SIG-M5 treated with dmso at 0.1 percent for 504 hours (cell line): ENCODE measurements at regions not wholly inside any gene's neighbourhood (a gene's known extent, or its start where the extent isn't known, plus 50 kb on each side); places are given as distances from the start of the nearest gene placed in this dataset.

Source experiments
- DNase-seq: peaks from one replicate; lab custom pipeline; 2025; ENCODE audit not compliant: unreplicated experiment; lab: John Stamatoyannopoulos, UW

- no peak for DNase-seq
Measured at GRCh38 chr16:79691007-79691406, 90.5 kb upstream of the MAF start.

GRCh38 chr16:79690159-79690558 lies 89.6 kb upstream of the MAF start:
- DNase-seq, result no peak

DNA sequence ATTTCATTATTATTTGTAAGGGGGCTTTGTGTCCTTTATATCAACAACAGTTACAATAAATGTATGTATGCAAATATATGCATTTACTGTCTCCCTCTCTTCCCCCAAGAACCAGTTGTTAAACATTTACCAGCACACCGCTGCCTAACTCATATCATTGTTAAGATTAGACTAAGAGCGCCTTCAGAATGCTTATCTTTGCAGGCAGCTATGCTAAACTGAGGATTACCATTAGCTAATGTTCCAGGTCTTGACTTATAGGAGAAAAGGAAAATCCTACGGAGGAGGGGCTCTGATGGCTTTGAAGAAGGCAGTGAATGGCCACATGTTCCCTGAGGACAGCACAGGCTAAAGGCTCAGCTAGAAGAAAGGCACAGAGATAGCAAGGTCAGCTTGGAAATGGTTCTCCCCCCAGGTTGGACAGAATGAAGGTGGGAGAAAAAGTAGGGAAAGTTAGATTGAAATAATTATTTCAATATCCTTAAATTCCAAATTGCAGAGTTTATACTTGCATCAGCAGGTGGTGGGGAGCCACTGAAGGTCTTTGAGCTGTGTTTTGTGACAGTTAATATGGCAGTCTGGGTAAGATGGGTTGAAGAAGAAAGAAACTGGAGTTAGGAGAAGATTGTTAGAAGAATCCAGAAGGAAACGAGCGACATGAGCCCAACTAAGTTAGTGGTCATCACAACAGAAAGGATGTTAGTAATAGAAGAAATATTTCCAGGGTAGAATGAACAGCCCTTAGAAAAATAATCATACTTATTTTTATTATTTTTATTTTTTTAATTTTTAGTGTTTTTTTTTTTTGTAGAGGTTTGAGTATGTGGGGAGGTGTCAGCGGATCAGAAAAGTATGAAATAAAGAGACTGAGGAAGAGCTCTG lies 87.0 kb upstream of the MAF start:
- no peak for DNase-seq

- no peak for DNase-seq
Measured at GRCh38 chr16:79685871-79686270, 85.3 kb upstream of the MAF start.

DNA sequence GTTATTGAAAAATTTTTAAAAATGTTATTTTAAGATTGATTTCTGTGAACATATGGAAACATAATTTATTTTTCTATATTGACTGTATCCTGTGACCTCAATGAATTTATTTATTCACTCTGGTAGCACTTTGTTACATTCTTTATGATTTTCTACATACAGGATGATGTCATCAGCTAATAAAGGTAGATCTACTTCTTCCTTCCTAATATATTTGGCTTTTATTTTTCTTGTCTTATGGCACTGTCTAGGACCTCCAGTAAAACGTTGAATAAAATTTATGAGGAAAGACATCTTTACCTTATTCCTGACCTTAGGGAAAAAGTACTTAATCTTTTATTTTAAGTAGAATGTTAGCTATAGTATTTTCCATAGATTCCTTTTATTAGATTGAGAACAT lies 78.8 kb upstream of the MAF start:
- DNase-seq, result no peak

DNA sequence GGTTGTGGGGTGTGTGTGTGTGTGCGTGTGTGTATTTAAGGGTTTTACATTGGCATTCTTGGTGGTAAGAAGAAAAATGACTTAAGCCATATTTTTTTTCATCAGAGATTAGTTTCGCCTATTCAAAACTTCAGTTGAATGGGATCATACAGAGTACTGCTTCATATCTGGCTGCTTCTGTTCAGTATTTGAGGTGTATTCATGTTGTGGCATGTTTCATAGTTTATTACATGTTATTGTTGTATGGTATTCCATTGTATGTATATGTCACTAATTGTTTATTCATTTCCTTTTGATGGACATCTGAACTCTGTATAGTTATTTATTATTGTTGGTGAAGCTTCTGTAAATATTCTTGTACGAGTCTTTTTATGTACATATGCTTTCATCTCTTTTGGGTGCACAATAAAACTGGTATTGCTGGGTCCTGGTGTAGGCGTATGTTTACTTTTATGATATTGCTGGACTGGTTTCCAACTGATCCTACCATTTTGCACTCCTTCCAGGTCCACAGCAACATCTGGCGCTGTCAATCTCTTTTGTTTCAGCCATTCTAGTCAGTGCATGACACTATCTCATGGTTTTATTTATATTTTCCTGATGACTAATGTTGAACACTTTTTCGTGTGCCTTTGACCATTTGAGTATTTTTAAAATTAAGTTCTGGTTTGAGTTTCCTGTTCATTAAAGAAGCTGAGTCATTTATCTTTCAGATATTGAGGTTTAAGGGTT lies 77.4 kb upstream of the MAF start:
- peak; percentile 42 for DNase-seq

GRCh38 chr16:79673635-79674034 lies 73.1 kb upstream of the MAF start:
- no peak for DNase-seq

- no peak for DNase-seq
Measured at GRCh38 chr16:79672524-79672923, 72.0 kb upstream of the MAF start.

DNA sequence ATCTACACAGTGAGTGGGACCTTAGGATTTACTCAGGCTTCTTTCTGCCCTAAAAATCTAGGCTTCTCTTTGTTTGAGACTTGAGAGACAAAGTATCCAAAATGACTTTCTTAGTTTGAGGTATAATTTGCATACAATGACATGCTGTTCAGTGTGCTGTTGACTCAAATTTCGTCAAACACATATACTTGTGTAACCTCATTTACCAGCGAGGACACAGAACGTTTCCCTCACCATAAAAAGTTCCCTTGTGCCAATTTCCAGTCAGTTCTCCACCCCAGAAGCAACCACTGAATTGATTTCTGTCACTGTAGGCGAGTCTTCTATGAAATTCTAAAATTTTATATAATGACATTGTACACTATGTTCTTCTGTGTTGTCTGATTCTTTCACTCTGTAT lies 68.0 kb upstream of the MAF start:
- DNase-seq, result no peak

DNA sequence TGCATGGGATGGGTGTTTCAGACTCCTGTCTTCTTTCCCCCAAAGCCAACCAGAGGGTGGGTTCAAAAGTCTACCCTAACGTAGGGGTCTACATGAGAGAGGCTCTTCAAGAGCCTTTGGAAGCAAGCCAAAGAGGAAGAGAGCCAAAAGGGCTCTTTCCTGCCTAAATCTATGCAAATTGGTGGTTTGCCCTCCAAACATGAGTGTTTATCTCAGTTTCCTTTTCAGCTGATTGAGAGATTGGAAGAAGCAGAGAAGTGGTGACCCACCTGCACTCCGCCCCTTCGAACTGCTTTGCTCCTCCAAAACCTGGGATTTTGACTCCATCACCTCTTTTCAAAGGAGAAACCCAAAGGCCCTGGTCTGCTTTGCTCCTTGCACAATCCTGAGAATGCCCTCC lies 65.4 kb upstream of the MAF start:
- DNase-seq, result no peak

DNA sequence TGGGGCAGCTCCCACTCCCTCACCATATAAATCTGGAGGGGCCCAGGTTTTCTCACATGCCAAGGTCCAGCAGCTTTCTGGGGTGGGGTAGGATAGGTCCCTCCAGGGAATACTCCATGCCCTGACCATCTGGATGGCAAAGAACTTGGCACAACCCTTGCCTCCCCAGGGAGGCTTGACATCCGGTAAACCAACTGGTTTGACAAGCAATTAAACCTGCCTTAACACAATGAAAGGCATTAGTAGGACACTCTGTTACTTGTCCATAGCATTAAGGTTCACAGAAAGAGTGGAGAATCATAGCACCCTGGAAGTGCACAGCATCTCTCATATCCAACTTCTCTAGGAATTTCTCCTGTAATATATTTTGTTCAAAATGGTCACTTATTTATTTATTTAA lies 63.9 kb upstream of the MAF start:
- DNase-seq, result no peak

GRCh38 chr16:79662669-79663313 lies 62.3 kb upstream of the MAF start:
- no peak for DNase-seq

- DNase-seq, result no peak
Measured at GRCh38 chr16:79662122-79662521, 61.6 kb upstream of the MAF start.

DNA sequence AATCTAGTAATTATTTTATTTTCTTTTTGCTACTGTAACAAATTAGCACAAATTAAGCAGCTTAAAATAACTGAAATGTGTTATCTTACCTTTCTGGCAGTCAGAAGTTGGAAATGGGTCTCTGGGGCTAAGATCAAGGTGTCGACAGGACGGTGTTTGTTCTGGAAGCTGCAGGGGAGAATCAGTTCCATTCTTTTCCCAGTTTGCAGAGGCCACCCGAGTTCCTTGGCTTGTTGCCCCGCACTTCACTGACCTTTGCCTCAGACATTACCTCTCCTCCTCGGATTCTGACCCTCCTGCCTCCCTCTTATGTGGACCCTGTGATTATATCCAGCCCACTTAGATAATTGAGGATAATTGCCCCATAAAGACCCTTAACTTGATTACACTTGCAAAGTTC lies 61.0 kb upstream of the MAF start:
- no peak for DNase-seq

GRCh38 chr16:79659344-79659743 lies 58.8 kb upstream of the MAF start:
- DNase-seq, result no peak

GRCh38 chr16:79658301-79659033 lies 57.9 kb upstream of the MAF start:
- no peak for DNase-seq

DNA sequence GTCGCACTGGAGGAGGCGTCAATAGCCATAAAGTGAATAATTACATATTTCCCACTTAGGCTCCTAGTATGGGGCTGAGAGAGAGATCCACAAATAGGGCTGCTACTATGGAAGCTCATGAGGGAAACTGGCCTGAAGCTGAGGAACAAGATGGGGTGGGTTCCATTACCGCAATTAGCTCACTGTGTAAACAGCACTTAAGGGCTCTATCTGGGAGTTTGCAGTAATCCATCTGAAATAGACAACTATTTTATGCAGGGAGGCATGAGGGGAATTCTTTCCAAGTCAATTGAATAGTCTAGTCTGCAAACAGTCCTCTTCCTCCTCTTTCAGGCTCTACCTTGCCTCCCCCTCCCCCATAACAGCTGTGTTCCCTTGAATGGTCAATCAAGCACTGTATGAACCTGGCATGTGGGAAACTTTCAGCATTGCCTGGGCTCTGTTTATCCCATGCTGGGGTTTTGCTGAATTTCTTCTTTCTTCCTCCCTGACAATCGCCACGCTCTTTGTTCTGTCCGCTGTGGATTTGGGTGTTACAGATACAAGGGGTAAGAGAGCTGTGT lies 56.1 kb upstream of the MAF start:
- no peak for DNase-seq

- DNase-seq, result no peak
Measured at GRCh38 chr16:79653373-79653891, 52.9 kb upstream of the MAF start.

DNA sequence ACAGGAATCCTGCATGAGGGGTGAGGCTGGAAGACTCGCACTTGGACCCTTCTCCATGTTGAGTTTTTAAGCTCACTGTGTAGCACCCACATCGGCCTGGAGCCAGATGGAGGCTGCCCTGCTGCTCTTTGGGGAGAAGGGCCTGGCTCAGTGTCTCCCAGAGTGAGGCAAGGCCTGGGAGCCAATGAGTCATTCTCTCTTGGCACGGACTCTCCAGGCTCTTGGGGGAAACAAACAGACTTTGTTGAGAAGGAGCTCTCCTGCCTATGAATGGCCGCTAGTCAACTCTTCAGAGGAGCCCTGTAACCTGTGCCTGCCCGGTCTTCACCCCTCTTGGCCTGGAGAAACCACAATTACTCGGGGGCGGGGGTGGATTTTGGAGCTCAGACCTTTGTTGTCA lies 50.8 kb upstream of the MAF start:
- DNase-seq, result no peak
